GM18867 (cell line): ENCODE measurements at regions not wholly inside any gene's neighbourhood (a gene's known extent, or its start where the extent isn't known, plus 50 kb on each side); places are given as distances from the start of the nearest gene placed in this dataset.
"Not testable (repeated sequence)": the region's sequence is repeated elsewhere in the genome, so short reads cannot be mapped to it uniquely, and the experiment has no call there.

Experiments used
- ATAC-seq: cut with Tn5 transposase; IDR thresholded peaks from one replicate; pipeline ENCODE4 v1.9.1; 2021; ENCODE audit warnings: mild to moderate bottlenecking, moderate library complexity; ENCODE audit not compliant: unreplicated experiment

- ATAC-seq: not testable (repeated sequence)
Observed at GRCh38 chr19:27852931-27853330, 1360.0 kb downstream of the UQCRFS1 start.

GRCh38 chr19:27851543-27852060 lies 1361.3 kb downstream of the UQCRFS1 start:
- no peak for ATAC-seq

- no peak for ATAC-seq
Observed at GRCh38 chr19:27851002-27851481, 1361.9 kb downstream of the UQCRFS1 start.

DNA sequence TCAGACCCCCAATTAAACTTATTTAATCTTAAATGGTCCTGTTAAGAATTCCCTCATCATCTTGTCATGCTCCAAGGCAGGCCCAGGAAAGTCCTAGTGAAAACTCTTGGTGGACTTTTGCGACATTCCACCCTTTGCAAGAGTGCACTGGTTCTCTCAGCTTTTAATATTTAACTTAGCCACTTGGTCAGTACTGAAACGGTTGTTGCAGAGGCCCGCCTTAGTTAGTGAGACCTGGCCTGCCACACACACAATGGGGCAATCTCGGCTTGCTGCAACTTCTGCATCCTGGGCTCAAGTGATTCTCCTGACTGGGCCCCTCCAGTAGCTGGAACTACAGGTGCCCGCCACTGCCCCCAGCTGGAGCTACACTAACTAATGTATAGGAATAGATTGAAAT lies 1366.0 kb downstream of the UQCRFS1 start:
- no peak for ATAC-seq

GRCh38 chr19:27844261-27844660 lies 1368.7 kb downstream of the UQCRFS1 start:
- ATAC-seq: no peak

DNA sequence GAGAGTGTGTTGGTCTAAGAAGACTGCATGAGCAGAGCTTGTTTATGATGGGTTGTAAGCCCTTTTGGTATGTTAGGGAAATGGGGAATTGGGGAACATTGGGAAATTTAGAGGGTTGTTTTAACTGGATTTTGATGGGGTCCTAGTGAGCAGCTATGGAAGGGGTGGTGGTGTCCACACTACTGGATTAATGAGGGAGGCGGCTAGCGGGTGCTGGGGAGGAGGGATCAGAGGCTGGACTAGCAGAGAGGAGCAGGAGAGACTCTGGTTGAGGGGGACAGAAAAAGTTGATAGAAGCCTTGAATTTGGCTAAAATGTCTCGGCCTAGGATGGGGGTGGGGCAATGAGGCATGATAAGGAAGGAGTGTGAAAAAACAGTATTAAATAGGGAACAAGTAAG lies 1369.1 kb downstream of the UQCRFS1 start:
- no peak for ATAC-seq

DNA sequence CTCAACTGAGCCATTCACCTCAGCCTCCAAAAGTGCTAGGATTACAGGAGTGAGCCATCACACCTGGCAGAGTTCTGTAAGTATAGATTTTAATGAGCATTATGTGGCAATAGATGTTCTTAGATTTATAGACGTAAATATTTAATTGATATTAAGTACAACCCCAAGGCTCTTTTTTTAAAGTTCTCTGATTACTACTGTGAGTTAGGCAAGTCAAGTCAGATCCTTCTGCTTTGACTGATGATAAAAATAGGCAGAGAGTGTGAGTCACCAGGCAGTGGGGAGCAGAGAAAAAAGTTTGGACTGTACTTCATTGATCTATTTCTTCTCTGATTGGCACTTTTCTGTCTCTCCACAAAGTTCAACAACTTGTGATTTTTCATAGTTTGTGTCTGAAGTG lies 1379.9 kb downstream of the UQCRFS1 start:
- no peak for ATAC-seq

DNA sequence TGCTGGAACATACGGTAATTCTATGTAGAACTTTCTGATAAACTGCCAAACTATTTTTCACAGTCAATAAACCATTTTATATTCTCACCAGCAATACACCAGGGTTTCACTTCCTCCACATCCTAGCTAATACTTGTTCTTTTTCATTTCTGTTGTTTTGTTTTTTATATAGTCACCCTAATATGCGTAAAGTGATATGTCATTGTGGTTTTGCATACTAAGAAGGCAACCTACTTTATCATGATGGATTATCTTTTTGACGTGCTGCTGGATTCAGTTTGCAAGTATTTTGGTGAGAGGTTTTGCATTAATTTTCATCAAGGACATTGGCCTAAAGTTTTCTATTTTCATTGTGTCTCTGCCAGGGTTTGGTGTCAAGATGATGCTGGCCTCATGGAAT lies 1384.1 kb downstream of the UQCRFS1 start:
- ATAC-seq: no peak

GRCh38 chr19:27824108-27824507 lies 1388.8 kb downstream of the UQCRFS1 start:
- ATAC-seq: no peak

DNA sequence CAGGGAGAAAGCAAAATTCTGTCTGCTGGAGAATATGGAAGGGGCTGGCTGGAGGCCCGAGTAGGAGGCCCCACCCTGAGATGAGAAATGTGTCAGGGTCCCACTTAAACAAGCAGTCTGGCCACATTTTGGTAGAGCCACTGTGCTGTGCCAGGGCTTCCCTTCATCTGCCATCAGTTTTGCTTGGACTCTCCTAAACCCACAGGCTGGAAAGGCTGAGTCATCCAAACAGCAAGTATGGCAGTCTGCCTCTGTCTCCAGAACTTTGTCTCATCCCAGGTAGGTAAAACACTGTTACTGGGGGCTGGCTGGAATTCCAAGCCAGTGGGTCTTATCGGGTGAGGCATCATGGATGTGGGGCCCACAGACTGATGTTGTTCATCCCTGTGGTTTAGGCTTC lies 1390.6 kb downstream of the UQCRFS1 start:
- no peak for ATAC-seq

GRCh38 chr19:27821418-27822018 lies 1391.4 kb downstream of the UQCRFS1 start:
- no peak for ATAC-seq

DNA sequence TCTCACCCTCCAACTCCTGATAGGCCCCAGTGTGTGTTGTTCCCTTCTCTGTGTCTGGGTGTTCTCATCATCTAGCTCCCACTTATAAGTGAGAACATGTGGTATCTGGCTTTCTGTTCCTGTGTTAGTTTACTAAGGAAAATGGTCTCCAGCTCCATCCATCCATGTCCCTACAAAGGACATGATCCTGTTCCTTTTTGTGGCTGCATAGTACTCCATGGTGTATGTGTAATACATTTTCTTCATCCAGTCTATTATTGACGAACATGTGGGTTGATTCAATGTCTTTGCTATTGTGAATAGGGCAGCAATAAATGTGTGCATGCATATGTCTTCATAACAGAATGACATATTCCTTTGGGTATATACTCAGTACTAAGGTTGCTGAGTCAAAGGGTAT lies 1397.0 kb downstream of the UQCRFS1 start:
- no peak for ATAC-seq

DNA sequence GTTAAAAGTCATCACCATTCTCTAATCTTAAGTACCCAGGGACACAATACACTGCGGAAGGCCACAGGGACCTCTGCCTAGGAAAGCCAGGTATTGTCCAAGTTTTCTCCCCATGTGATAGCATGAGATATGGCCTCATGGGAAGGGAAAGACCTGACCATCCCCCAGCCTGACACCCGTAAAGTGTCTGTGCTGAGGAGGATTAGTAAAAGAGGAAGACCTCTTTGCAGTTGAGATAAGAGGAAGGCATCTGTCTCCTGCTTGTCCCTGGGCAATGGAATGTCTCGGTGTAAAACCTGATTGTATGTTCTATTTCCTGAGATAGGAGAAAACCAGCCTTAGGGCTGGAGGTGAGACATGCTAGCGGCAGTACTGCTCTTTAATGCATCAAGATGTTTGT lies 1398.1 kb downstream of the UQCRFS1 start:
- ATAC-seq: not testable (repeated sequence)

- ATAC-seq: not testable (repeated sequence)
Observed at GRCh38 chr19:27814274-27814673, 1398.7 kb downstream of the UQCRFS1 start.

DNA sequence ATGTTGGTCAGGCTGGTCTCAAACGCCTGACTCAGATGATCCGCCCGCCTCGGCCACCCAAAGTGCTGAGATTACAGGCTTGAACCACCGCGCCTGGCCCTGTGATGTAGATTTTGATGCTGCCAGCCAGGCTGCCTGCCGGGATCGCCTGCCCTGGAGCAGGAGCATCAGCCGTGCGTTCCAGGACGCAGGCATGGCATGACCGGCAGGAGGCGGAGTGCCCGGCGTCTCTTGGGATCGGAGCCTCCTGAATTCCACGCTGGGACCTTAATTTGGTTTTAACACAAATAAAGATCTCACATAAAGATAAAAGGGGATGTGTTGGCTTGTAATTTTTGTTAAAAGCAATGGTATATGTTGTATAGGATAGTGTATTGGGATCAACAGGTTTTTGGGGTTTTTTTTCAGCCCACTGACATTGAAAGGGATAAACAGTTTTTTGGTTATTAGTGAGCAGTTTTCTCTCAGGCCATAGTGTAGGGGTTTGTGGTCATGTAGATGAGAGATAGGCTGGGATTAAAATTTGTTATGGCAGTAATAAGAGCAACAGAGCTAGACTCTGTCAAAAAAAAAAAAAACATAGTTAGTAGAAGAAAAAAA lies 1406.4 kb downstream of the UQCRFS1 start:
- no peak for ATAC-seq

DNA sequence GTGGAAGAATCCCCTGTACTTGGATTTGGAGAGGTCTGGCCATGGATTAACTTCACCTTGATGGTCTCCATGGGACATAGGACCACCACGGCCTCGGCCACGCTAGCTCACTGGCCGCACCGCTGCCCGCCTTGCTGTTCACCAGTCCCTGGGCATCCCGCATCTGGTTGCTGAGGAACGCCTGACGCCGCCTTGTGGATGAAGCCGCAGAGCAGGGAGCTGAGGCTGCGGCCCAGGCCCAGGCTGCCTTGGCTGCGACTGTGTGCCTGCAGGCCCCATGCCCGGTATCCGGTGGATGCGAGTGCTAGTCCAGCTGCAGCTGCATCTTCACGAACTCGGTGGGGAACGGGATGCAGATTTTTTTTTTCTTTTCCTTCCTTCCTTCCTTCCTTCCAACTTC lies 1407.1 kb downstream of the UQCRFS1 start:
- ATAC-seq: no peak

DNA sequence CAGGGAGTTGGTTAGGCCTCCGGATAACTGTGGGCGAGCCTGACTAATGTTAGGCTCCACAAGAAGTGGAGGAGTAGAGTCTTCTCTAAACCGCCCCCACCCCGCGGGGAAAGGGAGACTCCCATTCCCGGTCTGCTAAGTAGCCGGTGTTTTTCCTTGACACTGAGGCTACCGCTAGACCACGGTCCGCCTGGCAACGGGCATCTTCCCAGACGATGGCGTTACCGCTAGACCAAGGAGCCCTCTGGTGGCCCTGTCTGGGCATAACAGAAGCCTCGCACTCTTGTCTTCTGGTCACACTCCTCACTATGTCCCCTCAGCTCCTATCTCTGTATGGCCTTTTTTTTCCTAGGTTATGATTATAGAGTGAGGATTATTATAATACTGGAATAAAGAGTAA lies 1410.7 kb downstream of the UQCRFS1 start:
- ATAC-seq: not testable (repeated sequence)

GRCh38 chr19:27796540-27796939 lies 1416.4 kb downstream of the UQCRFS1 start:
- no peak for ATAC-seq

DNA sequence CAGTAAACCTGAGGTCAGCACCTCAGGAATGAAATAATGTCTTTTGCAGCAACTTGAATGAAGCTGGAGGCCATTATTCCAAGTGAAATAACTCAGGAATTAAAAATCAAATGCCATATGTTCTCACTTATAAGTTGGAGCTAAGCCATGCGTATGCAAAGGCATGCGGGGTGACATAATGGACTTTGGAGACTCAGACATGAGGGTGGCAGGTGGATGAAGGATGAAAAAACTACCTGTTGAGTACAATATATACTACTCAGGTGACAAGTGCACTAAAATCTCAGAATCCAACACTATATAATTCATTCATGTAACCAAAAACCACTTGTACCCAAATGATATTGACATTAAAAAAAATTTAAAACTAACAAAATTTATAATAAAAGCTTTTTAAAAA lies 1416.9 kb downstream of the UQCRFS1 start:
- no peak for ATAC-seq

GRCh38 chr19:27795369-27795768 lies 1417.6 kb downstream of the UQCRFS1 start:
- ATAC-seq: no peak

- ATAC-seq: peak; percentile 0
Observed at GRCh38 chr19:27794494-27795042, 1418.4 kb downstream of the UQCRFS1 start.
